Testis (tissue), 2 donors: ENCODE measurements at regions not wholly inside any gene's neighbourhood (a gene's known extent, or its start where the extent isn't known, plus 50 kb on each side); places are given as distances from the start of the nearest gene placed in this dataset.

ENCODE experiments used
- CTCF ChIP-seq, 3 experiments: fragments of 450-650 bp in 2 of 3; fragments of 200-600 bp in 1 of 3; sonication (generic) in 1 of 3; IDR thresholded peaks; one replicate each; pipeline ENCODE4 v1.5.1; 2016 to 2019; ENCODE audit warnings: antibody characterized with exemption in 3 of 3, mild to moderate bottlenecking in 2 of 3, moderate library complexity in 1 of 3
- POLR2A ChIP-seq: fragments of 450-650 bp; IDR thresholded peaks from one replicate; pipeline ENCODE4 v1.6.1; 2017; ENCODE audit warnings: antibody characterized with exemption, mild to moderate bottlenecking, moderate library complexity

- TF ChIP-seq CTCF (IDR thresholded peaks at IDR 0.05) (no peak), POLR2A (no peak)
Observed at GRCh38 chr15:29458361-29458760, 188.7 kb upstream of the NSMCE3 start.
